ENCODE measurements at regions not wholly inside any gene's neighbourhood (a gene's known extent, or its start where the extent isn't known, plus 50 kb on each side); places are given as distances from the start of the nearest gene placed in this dataset.

DNA sequence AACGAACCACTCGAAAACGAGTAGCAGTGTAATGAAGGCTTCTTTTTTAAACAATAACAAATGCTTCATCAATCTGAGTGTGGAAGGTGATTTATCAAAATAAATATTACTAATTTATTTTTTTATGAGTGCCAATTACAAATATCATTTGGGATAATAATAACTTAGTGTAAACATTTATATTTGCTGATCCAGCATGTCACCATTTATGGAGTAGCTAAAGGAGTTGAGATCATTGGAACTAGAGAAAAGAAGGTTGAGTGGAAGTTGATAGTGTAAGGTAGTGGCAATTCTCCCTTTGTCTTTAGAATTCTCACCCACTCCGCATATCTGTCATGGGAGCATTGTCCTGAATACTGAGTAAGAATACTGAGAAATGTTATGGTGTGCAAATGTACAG lies 67.1 kb upstream of the KIF26B start:
- intact Hi-C loops (cut with micrococcal nuclease): no loop called here
- BruUV-seq (replicated peaks): TSS peak; percentile 5
- Mint-ChIP-seq H3K27me3 (ENCODE audit: insufficient read depth, unreplicated experiment) (no peaks in the 10 kb centered on the region), H3K9me3 (ENCODE audit: unreplicated experiment) (no peaks in the 10 kb centered on the region), H3K4me3 (ENCODE audit: unreplicated experiment) (no peak overlapping the region), H3K36me3 (ENCODE audit: insufficient read depth, unreplicated experiment) (no peaks in the 10 kb centered on the region), H3K27ac (ENCODE audit: low read depth, unreplicated experiment) (no peak overlapping the region), H3K4me1 (ENCODE audit: insufficient read depth, unreplicated experiment) (peaks cover 22% of the 10 kb centered on the region)
- CTCF ChIA-PET: interaction anchor here (0.6 to 0.9 kb wide), 4 partner anchors 8 to 1029 kb away, joined by 3 to 4 read pairs (median 4); no protein-coding TSS in a partner anchor
- TF ChIP-seq, protein P1, sequence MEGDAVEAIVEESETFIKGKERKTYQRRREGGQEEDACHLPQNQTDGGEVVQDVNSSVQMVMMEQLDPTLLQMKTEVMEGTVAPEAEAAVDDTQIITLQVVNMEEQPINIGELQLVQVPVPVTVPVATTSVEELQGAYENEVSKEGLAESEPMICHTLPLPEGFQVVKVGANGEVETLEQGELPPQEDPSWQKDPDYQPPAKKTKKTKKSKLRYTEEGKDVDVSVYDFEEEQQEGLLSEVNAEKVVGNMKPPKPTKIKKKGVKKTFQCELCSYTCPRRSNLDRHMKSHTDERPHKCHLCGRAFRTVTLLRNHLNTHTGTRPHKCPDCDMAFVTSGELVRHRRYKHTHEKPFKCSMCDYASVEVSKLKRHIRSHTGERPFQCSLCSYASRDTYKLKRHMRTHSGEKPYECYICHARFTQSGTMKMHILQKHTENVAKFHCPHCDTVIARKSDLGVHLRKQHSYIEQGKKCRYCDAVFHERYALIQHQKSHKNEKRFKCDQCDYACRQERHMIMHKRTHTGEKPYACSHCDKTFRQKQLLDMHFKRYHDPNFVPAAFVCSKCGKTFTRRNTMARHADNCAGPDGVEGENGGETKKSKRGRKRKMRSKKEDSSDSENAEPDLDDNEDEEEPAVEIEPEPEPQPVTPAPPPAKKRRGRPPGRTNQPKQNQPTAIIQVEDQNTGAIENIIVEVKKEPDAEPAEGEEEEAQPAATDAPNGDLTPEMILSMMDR (IDR thresholded peaks at IDR 0.05; ENCODE audit: unreplicated experiment): no peak
- POLR2A ChIA-PET: no interaction called here
- no peak for DNase-seq (ENCODE audit: unreplicated experiment)

GRCh38 chr1:245086389-245086969 lies 68.3 kb upstream of the KIF26B start:
- peak overlapping the region; percentile 33 for H3K27ac Mint-ChIP-seq (ENCODE audit: low read depth, unreplicated experiment)
- ChIA-PET POLR2A (interaction anchor here (0.7 to 1.7 kb wide), 8 partner anchors 9 to 1522 kb away, joined by 3 to 6 read pairs (median 4); partner anchors contain the start of gene COX20), CTCF (interaction anchor here (0.5 to 1.8 kb wide), 11 partner anchors 44 to 1479 kb away, joined by 3 to 9 read pairs (median 3); partner anchors contain the start of genes CNST, COX20 and TFB2M)
- DNase-seq (ENCODE audit: unreplicated experiment): peak; percentile 64
- H3K27me3 Mint-ChIP-seq (ENCODE audit: insufficient read depth, unreplicated experiment): no peaks in the 10 kb centered on the region
- no peaks in the 10 kb centered on the region for H3K9me3 Mint-ChIP-seq (ENCODE audit: unreplicated experiment)
- peaks cover 22% of the 10 kb centered on the region for H3K4me1 Mint-ChIP-seq (ENCODE audit: insufficient read depth, unreplicated experiment)
- no peaks in the 10 kb centered on the region for H3K36me3 Mint-ChIP-seq (ENCODE audit: insufficient read depth, unreplicated experiment)
- H3K4me3 Mint-ChIP-seq (ENCODE audit: unreplicated experiment): no peak overlapping the region
- TF ChIP-seq, protein P1 (IDR thresholded peaks at IDR 0.05; ENCODE audit: unreplicated experiment): no peak
- intact Hi-C loops (cut with micrococcal nuclease): no loop called here
- no TSS peak for BruUV-seq (replicated peaks)

DNA sequence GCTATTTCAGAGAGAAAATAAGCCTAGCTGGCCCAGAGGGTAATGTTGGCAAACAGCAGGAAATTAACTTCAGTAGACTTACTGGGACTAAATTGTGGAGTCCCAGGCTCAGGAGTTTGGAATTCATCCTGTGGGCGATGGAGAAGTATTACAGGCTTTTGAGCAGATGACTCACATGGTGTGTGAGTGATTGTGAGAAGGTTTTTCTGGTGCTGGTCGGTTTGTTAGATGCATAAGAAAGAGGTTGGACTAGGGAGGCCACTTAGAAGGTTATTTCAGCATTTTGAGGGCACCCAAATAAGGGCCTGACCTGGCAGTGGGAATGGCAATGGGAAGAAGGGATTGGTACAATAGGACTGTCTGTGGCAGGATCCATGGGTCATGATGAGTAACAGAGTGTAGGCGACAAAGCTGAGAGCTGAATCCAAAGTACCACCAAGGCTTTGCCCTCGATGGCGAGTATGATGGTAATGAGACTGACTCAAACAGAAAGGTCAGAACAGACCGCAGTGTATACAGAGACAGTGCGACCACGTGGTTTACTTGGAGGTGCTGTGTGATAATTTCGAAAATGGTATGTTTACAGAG lies 69.2 kb upstream of the KIF26B start:
- TSS peak; percentile 15 for BruUV-seq (replicated peaks)
- CTCF ChIA-PET: interaction anchor here (0.5 to 2.3 kb wide), 9 partner anchors 43 to 1683 kb away, joined by 3 to 9 read pairs (median 3); no protein-coding TSS in a partner anchor
- Mint-ChIP-seq H3K4me1 (ENCODE audit: insufficient read depth, unreplicated experiment) (peaks cover 22% of the 10 kb centered on the region), H3K4me3 (ENCODE audit: unreplicated experiment) (peak overlapping the region; percentile 4), H3K27me3 (ENCODE audit: insufficient read depth, unreplicated experiment) (no peaks in the 10 kb centered on the region), H3K27ac (ENCODE audit: low read depth, unreplicated experiment) (peak overlapping the region; percentile 24), H3K9me3 (ENCODE audit: unreplicated experiment) (no peaks in the 10 kb centered on the region), H3K36me3 (ENCODE audit: insufficient read depth, unreplicated experiment) (no peaks in the 10 kb centered on the region)
- peak; percentile 94 for DNase-seq (ENCODE audit: unreplicated experiment)
- POLR2A ChIA-PET: interaction anchor here (0.6 to 1.7 kb wide), 10 partner anchors 9 to 1189 kb away, joined by 3 to 6 read pairs (median 3); partner anchors contain the start of gene COX20
- TF ChIP-seq, protein P1 (IDR thresholded peaks at IDR 0.05; ENCODE audit: unreplicated experiment): no peak
- intact Hi-C loops (cut with micrococcal nuclease): no loop called here

DNA sequence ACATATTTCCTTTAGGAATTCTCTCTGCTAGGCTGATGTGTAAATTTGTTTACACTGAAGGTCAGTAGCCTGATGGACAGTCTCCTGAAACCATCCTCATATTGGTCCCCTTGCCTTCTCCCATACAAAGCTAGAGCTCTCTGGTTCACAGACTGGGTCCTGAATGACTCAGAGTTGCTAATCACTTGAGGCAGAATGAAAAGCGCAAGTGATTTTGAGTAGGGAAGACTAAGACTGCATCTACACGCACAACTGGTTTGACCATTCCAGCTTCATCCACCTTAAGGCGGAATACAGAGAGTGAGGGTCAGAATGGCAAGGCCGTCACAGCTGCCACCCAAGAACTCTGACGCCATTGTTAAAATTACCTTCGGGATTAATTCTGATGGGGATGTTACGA lies 70.2 kb upstream of the KIF26B start:
- H3K4me1 Mint-ChIP-seq (ENCODE audit: insufficient read depth, unreplicated experiment): peaks cover 22% of the 10 kb centered on the region
- no peak overlapping the region for H3K27ac Mint-ChIP-seq (ENCODE audit: low read depth, unreplicated experiment)
- H3K36me3 Mint-ChIP-seq (ENCODE audit: insufficient read depth, unreplicated experiment): no peaks in the 10 kb centered on the region
- H3K27me3 Mint-ChIP-seq (ENCODE audit: insufficient read depth, unreplicated experiment): no peaks in the 10 kb centered on the region
- POLR2A ChIA-PET: interaction anchor here (0.7 to 1.5 kb wide), 4 partner anchors 10 to 913 kb away, joined by 3 to 6 read pairs (median 4); no protein-coding TSS in a partner anchor
- H3K9me3 Mint-ChIP-seq (ENCODE audit: unreplicated experiment): no peaks in the 10 kb centered on the region
- no peak overlapping the region for H3K4me3 Mint-ChIP-seq (ENCODE audit: unreplicated experiment)
- CTCF ChIA-PET: interaction anchor here (0.6 to 2.3 kb wide), 10 partner anchors 12 to 1684 kb away, joined by 3 to 6 read pairs (median 3); no protein-coding TSS in a partner anchor
- TF ChIP-seq, protein P1 (IDR thresholded peaks at IDR 0.05; ENCODE audit: unreplicated experiment): no peak
- no TSS peak for BruUV-seq (replicated peaks)
- DNase-seq (ENCODE audit: unreplicated experiment): no peak
- intact Hi-C loops (cut with micrococcal nuclease): no loop called here

Data from MCF 10A (cell line).